Daoy (cell line): ENCODE measurements at regions not wholly inside any gene's neighbourhood (a gene's known extent, or its start where the extent isn't known, plus 50 kb on each side); places are given as distances from the start of the nearest gene placed in this dataset.
A peak's percentile ranks its signal among the peaks of the same experiment; 100 is the strongest.
"Not testable (repeated sequence)": the region's sequence is repeated elsewhere in the genome, so short reads cannot be mapped to it uniquely, and the experiment has no call there.

ENCODE experiments used
- DNase-seq: peaks from one replicate; pipeline ENCODE4 v3.0.0-alpha.2; 2015; ENCODE audit warnings: low read depth

DNA sequence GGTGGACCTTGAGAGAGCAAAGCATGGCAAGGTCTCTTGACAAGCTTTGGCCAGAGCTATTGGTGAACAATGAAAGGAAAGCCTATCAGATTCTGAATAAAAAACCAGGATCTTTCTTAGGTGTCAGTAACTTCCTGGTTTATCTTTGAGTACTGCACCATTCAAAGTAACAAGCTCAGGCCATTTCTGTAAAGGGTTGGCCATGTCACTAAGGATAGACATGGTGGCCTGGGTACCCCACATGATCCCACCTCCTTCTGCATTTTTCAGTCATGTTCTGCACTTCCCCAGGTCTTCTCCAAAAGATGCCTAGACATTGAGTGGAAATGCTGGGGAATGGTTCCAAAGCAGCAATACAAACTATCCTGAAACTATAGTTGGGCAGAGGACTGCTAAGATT is 242.0 kb downstream of the ARHGAP12 start:
- DNase-seq = no peak

DNA sequence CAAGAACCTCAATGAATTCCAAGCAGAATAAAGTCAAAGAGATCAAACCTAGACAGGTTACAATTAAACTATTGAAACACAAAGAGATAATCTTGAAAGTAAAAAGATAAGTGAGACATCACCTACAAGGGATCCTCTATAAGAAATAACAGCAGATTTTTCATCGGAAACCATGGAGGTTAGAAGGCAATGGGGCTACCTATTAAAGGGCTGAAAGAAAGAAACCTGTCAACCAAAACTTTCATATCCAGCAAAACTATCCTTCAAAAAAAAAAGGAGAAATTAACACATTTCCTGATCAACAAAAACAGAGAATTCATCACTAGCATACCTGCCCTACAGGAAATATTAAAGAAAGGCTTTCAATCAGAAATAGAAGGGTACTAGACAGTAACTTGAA is 244.9 kb downstream of the ARHGAP12 start:
- DNase-seq = no peak

DNA sequence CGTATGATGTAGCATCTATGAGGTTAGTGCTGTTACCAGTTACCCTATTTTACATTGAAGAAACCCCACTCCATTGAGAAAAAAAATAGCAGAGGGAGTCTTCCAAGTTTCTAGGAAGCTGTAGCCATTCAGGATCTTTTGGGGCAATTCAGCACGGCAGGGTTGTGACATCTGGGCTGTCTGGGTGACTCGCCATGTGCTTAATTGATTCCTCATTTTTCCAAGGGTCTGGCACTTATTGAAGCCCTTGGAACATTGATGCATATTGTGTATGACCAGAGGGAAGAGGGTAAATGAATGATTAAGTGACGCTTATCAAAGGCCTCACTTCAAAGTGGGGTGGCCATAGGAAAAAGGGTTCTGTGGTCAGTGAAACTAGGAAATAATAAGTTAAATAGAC is 248.7 kb downstream of the ARHGAP12 start:
- no peak for DNase-seq

GRCh38 chr10:31678575-31679516 is 249.8 kb downstream of the ARHGAP12 start:
- no peak for DNase-seq

GRCh38 chr10:31678139-31678536 is 250.5 kb downstream of the ARHGAP12 start:
- no peak for DNase-seq

- DNase-seq = no peak
Observed at GRCh38 chr10:31677195-31678138, 251.2 kb downstream of the ARHGAP12 start.

- DNase-seq = no peak
Observed at GRCh38 chr10:31675726-31676125, 252.9 kb downstream of the ARHGAP12 start.

GRCh38 chr10:31669357-31669756 is 259.3 kb downstream of the ARHGAP12 start:
- no peak for DNase-seq

- DNase-seq = no peak
Observed at GRCh38 chr10:31668326-31668725, 260.3 kb downstream of the ARHGAP12 start.

DNA sequence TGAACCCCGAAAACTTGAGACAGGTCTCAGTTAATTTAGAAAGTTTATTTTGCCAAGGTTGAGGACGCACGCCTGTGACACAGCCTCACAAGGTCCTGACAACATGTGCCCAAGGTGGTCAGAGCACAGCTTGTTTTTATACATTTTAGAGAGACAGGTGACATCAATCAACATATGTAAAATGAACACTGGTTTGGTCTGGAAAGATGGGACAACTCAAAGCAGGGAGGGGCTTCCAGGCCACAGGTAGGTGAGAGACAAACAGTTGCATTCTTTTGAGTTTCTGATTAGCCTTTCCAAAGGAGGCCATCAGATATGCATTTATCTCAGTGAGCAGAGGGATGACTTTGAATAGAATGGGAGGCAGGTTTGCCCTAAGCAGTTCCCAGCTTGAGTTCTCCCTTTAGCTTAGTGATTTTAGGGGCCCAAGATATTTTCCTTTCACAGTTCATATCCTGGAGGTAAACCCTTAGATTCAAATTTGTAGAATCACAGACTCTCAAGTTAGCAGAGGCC is 262.8 kb downstream of the ARHGAP12 start:
- not testable (repeated sequence) for DNase-seq

DNA sequence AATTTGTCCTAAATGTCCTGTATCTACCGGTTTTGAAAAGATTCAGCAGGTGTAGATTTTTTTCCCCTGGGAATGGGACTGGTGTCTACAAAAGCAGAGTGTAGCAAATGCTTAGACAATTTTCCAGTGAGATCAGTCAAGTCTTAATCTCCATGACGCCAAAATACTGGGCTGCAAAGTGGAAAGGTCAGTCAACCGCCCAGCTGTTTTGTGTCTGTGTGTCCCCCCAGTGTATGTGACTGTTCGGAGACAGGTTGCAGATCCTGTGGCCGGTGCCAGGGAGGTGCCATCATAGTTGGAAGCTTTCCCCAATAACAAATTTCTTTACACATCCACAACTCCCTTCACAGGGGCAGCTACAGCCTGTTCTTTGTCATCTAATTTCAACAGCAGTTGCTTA is 263.8 kb downstream of the ARHGAP12 start:
- no peak for DNase-seq

DNA sequence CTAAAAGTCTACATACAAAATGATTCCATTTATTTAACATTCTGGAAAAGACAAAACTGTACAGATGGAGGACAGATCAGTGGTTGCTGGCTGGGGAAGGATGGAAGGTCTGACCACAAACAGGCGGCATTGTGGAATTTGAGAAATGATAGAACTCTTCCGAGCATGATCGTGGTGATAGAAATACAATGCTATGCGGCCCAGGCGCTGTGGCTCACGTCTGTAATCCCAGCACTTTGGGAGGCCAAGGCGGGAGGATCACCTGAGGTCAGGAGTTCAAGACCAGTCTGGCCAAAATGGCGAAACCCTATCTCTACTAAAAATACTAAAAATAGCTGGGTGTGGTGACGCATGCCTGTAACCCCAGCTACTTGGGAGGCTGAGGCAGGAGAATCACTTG is 264.6 kb downstream of the ARHGAP12 start:
- not testable (repeated sequence) for DNase-seq

GRCh38 chr10:31660300-31660699 is 268.3 kb downstream of the ARHGAP12 start:
- no peak for DNase-seq

- DNase-seq = no peak
Observed at GRCh38 chr10:31659665-31660064, 269.0 kb downstream of the ARHGAP12 start.

- DNase-seq = no peak
Observed at GRCh38 chr10:31657434-31657872, 271.2 kb downstream of the ARHGAP12 start.

GRCh38 chr10:31656851-31657433 is 271.7 kb downstream of the ARHGAP12 start:
- no peak for DNase-seq

DNA sequence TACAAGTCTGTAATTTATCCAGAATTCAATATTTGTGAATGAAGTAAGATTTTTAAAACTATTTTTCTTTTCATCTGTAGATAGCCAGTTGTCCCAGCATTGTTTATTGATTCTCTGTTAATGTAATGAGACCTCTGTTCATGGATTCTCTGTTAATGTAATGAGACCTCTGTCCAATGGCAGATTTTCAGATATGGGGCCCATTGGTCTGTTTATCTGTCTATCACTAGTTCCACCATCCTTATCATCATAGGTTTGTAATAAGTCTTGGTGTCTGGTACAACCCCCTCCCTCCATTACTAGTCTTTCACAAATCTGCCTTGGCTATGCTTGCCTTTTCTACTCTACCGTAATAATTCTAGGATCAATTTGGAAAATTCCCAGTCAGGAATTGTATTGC is 276.6 kb downstream of the ARHGAP12 start:
- no peak for DNase-seq

DNA sequence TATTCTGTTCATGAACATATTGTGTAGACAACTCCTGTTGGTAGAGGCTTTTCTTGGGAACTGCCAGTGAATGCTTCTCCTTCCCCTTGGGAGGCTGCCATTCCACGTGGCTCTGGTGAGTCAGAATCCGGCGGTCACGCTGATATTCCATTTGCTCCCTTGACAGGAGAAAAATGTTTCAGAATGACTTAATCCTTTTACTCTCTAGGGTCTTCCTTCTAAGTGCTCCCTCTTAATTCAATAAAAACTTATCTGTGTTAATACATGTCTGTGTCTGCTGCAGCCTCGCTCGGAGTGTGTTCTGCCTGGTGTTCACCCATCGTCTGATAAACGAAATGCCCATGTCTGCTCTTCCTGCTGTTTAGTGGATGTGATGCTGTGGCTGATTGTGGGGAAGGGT is 278.6 kb downstream of the ARHGAP12 start:
- DNase-seq = peak; percentile 85

- no peak for DNase-seq
Observed at GRCh38 chr10:31648966-31649365, 279.7 kb downstream of the ARHGAP12 start.

DNA sequence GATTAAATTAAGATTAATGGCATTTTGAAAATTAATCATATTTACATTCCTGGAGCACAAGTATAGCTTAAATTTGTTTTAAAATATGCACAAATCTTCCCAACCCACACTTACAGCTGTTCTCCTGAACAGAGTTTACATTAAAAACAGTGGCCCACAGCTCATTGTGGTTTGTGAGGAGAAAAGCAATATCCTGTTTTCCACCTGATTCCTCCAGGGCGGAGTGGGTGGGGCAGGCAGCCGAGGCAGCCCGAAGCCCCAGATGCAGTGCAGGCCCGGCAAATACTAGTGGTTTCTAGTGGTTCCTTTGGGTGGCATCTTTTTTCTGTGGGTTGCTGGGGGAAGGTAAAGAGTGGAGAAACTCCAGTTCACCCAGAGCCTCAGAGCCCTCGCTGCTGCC is 280.8 kb downstream of the ARHGAP12 start:
- DNase-seq = peak; percentile 19

GRCh38 chr10:31646519-31646918 is 282.1 kb downstream of the ARHGAP12 start:
- no peak for DNase-seq

DNA sequence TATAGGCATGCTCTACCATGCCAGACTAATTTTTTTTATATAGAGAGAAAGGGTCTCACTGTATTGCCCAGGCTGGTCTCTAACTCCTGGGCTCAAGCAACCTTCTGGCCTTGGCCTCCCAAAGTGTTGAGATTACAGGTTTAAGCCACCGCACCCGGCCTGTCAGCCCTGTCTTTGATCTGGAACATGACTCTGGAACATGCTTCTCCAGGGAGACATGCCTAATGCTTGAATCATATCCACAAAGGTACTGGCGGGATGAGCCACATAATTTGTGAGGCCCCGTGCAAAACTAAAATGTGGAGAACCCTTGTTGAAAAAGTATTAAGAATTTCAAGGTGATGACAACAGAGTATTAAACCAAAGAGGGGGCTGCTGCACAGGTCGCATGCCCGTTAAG is 282.8 kb downstream of the ARHGAP12 start:
- DNase-seq = peak; percentile 22
